ENCODE measurements at regions not wholly inside any gene's neighbourhood (a gene's known extent, or its start where the extent isn't known, plus 50 kb on each side); places are given as distances from the start of the nearest gene placed in this dataset.
"Not testable (repeated sequence)": the region's sequence is repeated elsewhere in the genome, so short reads cannot be mapped to it uniquely, and the experiment has no call there.

- no peak for DNase-seq (ENCODE audit: low spot score, unreplicated experiment)
- TF ChIP-seq CTCF (IDR thresholded peaks at IDR 0.05; ENCODE audit: unreplicated experiment) = no peak
- H3K27me3 Mint-ChIP-seq = peaks cover 3% of the 10 kb centered on the region
Observed at GRCh38 chr3:182420741-182421140, 372.6 kb upstream of the ATP11B start.

DNA sequence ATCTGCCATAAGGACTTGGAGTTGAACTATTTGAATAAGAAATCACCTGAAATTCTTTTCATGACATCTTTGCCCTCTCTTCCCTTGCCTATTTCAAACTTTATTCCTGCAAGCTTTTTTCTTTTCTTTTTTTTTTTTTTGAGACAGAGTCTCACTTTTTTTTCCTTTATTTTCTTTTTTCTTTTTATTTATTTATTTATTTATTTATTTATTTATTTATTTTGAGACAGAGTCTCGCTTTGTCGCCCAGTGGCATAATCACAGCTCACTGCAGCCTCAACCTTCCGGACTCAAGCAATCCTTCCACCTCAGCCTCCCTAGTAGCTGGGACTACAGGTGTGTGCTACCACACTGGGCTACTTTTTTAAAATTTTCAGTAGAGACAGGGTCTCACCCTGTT, 369.3 kb upstream of the ATP11B start:
- Mint-ChIP-seq H3K9me3 (ENCODE audit: low read depth) (no peaks in the 10 kb centered on the region), H3K27me3 (no peaks in the 10 kb centered on the region), H3K4me1 (ENCODE audit: low read depth) (no peaks in the 10 kb centered on the region), H3K36me3 (ENCODE audit: insufficient read depth) (peaks cover 2% of the 10 kb centered on the region), H3K4me3 (ENCODE audit: low read depth) (no peak overlapping the region), H3K27ac (no peak overlapping the region)
- no peak for TF ChIP-seq CTCF (IDR thresholded peaks at IDR 0.05; ENCODE audit: unreplicated experiment)
- no peak for DNase-seq (ENCODE audit: low spot score, unreplicated experiment)

More at GRCh38 chr3:182420741-182421140, 372.6 kb upstream of the ATP11B start:
- Mint-ChIP-seq H3K27ac (no peak overlapping the region), H3K4me3 (ENCODE audit: low read depth) (no peak overlapping the region), H3K4me1 (ENCODE audit: low read depth) (no peaks in the 10 kb centered on the region), H3K9me3 (ENCODE audit: low read depth) (no peaks in the 10 kb centered on the region), H3K36me3 (ENCODE audit: insufficient read depth) (peaks cover under 1% of the 10 kb centered on the region)

DNA sequence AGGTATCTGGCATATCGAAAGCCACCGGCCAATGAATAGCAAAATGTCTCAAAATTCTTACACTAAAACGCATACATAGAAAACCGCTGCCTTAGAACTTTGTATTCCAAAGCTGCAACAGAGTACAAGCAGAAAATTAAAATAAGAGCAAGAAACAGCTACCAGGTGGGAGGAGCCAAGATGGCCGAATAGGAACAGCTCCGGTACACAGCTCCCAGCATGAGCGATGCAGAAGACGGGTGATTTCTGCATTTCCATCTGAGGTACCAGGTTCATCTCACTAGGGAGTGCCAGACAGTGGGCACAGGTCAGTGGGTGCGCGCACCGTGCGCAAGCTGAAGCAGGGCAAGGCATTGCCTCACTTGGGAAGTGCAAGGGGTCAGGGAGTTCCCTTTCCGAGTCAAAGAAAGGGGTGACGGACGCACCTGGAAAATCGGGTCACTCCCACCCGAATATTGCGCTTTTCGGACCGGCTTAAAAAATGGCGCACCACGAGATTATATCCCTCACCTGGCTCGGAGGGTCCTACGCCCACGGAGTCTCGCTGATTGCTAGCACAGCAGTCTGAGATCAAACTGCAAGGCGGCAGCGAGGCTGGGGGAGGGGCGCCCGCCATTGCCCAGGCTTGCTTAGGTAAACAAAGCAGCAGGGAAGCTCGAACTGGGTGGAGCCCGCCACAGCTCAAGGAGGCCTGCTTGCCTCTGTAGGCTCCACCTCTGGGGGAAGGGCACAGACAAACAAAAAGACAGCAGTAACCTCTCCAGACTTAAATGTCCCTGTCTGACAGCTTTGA, 367.2 kb upstream of the ATP11B start:
- not testable (repeated sequence) for H3K36me3 Mint-ChIP-seq (ENCODE audit: insufficient read depth); H3K4me3 Mint-ChIP-seq (ENCODE audit: low read depth); H3K4me1 Mint-ChIP-seq (ENCODE audit: low read depth); H3K27ac Mint-ChIP-seq; H3K27me3 Mint-ChIP-seq; H3K9me3 Mint-ChIP-seq (ENCODE audit: low read depth); DNase-seq (ENCODE audit: low spot score, unreplicated experiment)

DNA sequence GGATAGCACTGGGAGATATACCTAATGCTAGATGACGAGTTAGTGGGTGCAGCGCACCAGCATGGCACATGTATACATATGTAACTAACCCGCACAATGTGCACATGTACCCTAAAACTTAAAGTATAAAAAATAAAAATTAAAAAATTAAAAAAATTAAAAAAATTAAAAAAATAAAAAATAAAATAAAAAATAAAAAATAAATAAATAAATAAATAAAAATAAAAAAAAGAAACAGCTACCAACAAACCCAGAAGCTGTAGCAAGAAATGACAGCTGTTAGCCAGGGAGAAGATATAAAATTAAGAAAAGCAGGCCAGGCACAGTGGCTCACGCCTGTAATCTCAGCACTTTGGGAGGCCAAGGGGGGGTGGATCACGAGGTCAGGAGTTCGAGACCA, 361.3 kb upstream of the ATP11B start:
- DNase-seq (ENCODE audit: low spot score, unreplicated experiment); H3K9me3 Mint-ChIP-seq (ENCODE audit: low read depth); H3K27me3 Mint-ChIP-seq; H3K27ac Mint-ChIP-seq; H3K4me1 Mint-ChIP-seq (ENCODE audit: low read depth); H3K36me3 Mint-ChIP-seq (ENCODE audit: insufficient read depth); H3K4me3 Mint-ChIP-seq (ENCODE audit: low read depth): not testable (repeated sequence)

DNA sequence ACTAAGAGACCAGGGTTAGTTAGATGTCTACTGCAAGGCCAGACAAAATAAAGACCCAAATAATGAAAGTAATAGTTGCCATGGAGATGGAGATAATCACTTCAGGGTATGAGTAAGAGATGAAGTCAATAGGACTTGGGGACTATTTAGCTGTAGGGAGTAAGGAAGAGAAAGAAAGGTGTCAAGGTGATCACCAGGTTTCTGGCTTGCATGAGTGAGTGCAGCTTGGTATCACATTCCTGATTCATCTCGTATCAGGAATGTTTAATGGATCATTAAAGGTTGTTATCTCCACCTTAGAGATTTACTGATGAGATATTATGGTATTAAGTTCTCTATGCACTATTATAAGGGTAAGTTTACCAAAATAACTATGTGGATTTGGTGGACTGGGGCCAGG, 357.4 kb upstream of the ATP11B start:
- Mint-ChIP-seq H3K27ac (no peak overlapping the region), H3K27me3 (no peaks in the 10 kb centered on the region), H3K4me1 (ENCODE audit: low read depth) (peaks cover 5% of the 10 kb centered on the region), H3K36me3 (ENCODE audit: insufficient read depth) (no peaks in the 10 kb centered on the region), H3K9me3 (ENCODE audit: low read depth) (peaks cover 3% of the 10 kb centered on the region), H3K4me3 (ENCODE audit: low read depth) (no peak overlapping the region)
- no peak for DNase-seq (ENCODE audit: low spot score, unreplicated experiment)
- TF ChIP-seq CTCF (IDR thresholded peaks at IDR 0.05; ENCODE audit: unreplicated experiment) = no peak

- no peak for DNase-seq (ENCODE audit: low spot score, unreplicated experiment)
- TF ChIP-seq CTCF (IDR thresholded peaks at IDR 0.05; ENCODE audit: unreplicated experiment) = no peak
- H3K9me3 Mint-ChIP-seq (ENCODE audit: low read depth) = peaks cover 3% of the 10 kb centered on the region
- H3K27me3 Mint-ChIP-seq = no peaks in the 10 kb centered on the region
- peaks cover 5% of the 10 kb centered on the region for H3K4me1 Mint-ChIP-seq (ENCODE audit: low read depth)
- H3K4me3 Mint-ChIP-seq (ENCODE audit: low read depth) = no peak overlapping the region
- H3K36me3 Mint-ChIP-seq (ENCODE audit: insufficient read depth) = no peaks in the 10 kb centered on the region
- H3K27ac Mint-ChIP-seq = no peak overlapping the region
Observed at GRCh38 chr3:182436547-182436946, 356.8 kb upstream of the ATP11B start.

Measured in progenitor cell of endocrine pancreas (in vitro differentiated cells).